ENCODE measurements at regions not wholly inside any gene's neighbourhood (a gene's known extent, or its start where the extent isn't known, plus 50 kb on each side); places are given as distances from the start of the nearest gene placed in this dataset.
A peak's percentile ranks its signal among the peaks of the same experiment; 100 is the strongest.

- Mint-ChIP-seq H3K36me3 (ENCODE audit: low read depth, unreplicated experiment) (no peaks in the 10 kb centered on the region), H3K9me3 (ENCODE audit: unreplicated experiment) (no peaks in the 10 kb centered on the region), H3K27ac (ENCODE audit: unreplicated experiment) (no peak overlapping the region), H3K27me3 (ENCODE audit: unreplicated experiment) (peaks cover 3% of the 10 kb centered on the region), H3K4me1 (ENCODE audit: unreplicated experiment) (peaks cover 27% of the 10 kb centered on the region), H3K4me3 (ENCODE audit: unreplicated experiment) (no peak overlapping the region)
- no peak for TF ChIP-seq CTCF (IDR thresholded peaks at IDR 0.05; ENCODE audit: unreplicated experiment)
- no peak for DNase-seq (ENCODE audit: low spot score)
These were observed 143.3 kb upstream of the MTNR1B start for GRCh38 chr11:92826136-92826535.

GRCh38 chr11:92826603-92827002, 142.8 kb upstream of the MTNR1B start:
- H3K27ac Mint-ChIP-seq (ENCODE audit: unreplicated experiment), result no peak overlapping the region

GRCh38 chr11:92827132-92827531, 142.3 kb upstream of the MTNR1B start:
- Mint-ChIP-seq H3K36me3 (ENCODE audit: low read depth, unreplicated experiment) (no peaks in the 10 kb centered on the region), H3K4me3 (ENCODE audit: unreplicated experiment) (no peak overlapping the region), H3K27ac (ENCODE audit: unreplicated experiment) (no peak overlapping the region), H3K9me3 (ENCODE audit: unreplicated experiment) (no peaks in the 10 kb centered on the region), H3K27me3 (ENCODE audit: unreplicated experiment) (peaks cover 3% of the 10 kb centered on the region), H3K4me1 (ENCODE audit: unreplicated experiment) (peaks cover 27% of the 10 kb centered on the region)
- no peak for DNase-seq (ENCODE audit: low spot score)
- TF ChIP-seq CTCF (IDR thresholded peaks at IDR 0.05; ENCODE audit: unreplicated experiment), result no peak

More at GRCh38 chr11:92826603-92827002, 142.8 kb upstream of the MTNR1B start:
- Mint-ChIP-seq H3K4me1 (ENCODE audit: unreplicated experiment) (peaks cover 27% of the 10 kb centered on the region), H3K4me3 (ENCODE audit: unreplicated experiment) (no peak overlapping the region), H3K9me3 (ENCODE audit: unreplicated experiment) (no peaks in the 10 kb centered on the region), H3K27me3 (ENCODE audit: unreplicated experiment) (peaks cover 3% of the 10 kb centered on the region), H3K36me3 (ENCODE audit: low read depth, unreplicated experiment) (no peaks in the 10 kb centered on the region)
- no peak for TF ChIP-seq CTCF (IDR thresholded peaks at IDR 0.05; ENCODE audit: unreplicated experiment)
- no peak for DNase-seq (ENCODE audit: low spot score)

GRCh38 chr11:92828556-92828955, 140.9 kb upstream of the MTNR1B start:
- Mint-ChIP-seq H3K4me3 (ENCODE audit: unreplicated experiment) (no peak overlapping the region), H3K36me3 (ENCODE audit: low read depth, unreplicated experiment) (no peaks in the 10 kb centered on the region), H3K27ac (ENCODE audit: unreplicated experiment) (peak overlapping the region; percentile 84), H3K27me3 (ENCODE audit: unreplicated experiment) (peaks cover 3% of the 10 kb centered on the region), H3K4me1 (ENCODE audit: unreplicated experiment) (peaks cover 24% of the 10 kb centered on the region), H3K9me3 (ENCODE audit: unreplicated experiment) (no peaks in the 10 kb centered on the region)
- no peak for DNase-seq (ENCODE audit: low spot score)
- no peak for TF ChIP-seq CTCF (IDR thresholded peaks at IDR 0.05; ENCODE audit: unreplicated experiment)

GRCh38 chr11:92829121-92829520, 140.3 kb upstream of the MTNR1B start:
- Mint-ChIP-seq H3K4me1 (ENCODE audit: unreplicated experiment) (peaks cover 24% of the 10 kb centered on the region), H3K4me3 (ENCODE audit: unreplicated experiment) (no peak overlapping the region), H3K9me3 (ENCODE audit: unreplicated experiment) (no peaks in the 10 kb centered on the region), H3K27me3 (ENCODE audit: unreplicated experiment) (peaks cover 3% of the 10 kb centered on the region), H3K27ac (ENCODE audit: unreplicated experiment) (no peak overlapping the region), H3K36me3 (ENCODE audit: low read depth, unreplicated experiment) (no peaks in the 10 kb centered on the region)
- no peak for DNase-seq (ENCODE audit: low spot score)
- TF ChIP-seq CTCF (IDR thresholded peaks at IDR 0.05; ENCODE audit: unreplicated experiment), result no peak

Data from endothelial cell (in vitro differentiated cells).